D721Med (cell line): ENCODE measurements at regions not wholly inside any gene's neighbourhood (a gene's known extent, or its start where the extent isn't known, plus 50 kb on each side); places are given as distances from the start of the nearest gene placed in this dataset.

ENCODE experiments used
- DNase-seq: peaks from one replicate; pipeline ENCODE4 v3.0.0; 2011; ENCODE audit warnings: low spot score; ENCODE audit not compliant: insufficient read length
- FAIRE-seq: peaks from 2 replicates; lab custom pipeline; 2011; peaks lifted over from hg19 to GRCh38; lab: Jason Lieb, UNC
- TF ChIP-seq, protein P1 (sequence below): IDR thresholded peaks from 2 replicates; pipeline ENCODE4 v1.5.1; 2012; ENCODE audit warnings: mild to moderate bottlenecking, control low read depth; ENCODE audit not compliant: insufficient read depth; ENCODE audit errors: missing control alignments

DNA sequence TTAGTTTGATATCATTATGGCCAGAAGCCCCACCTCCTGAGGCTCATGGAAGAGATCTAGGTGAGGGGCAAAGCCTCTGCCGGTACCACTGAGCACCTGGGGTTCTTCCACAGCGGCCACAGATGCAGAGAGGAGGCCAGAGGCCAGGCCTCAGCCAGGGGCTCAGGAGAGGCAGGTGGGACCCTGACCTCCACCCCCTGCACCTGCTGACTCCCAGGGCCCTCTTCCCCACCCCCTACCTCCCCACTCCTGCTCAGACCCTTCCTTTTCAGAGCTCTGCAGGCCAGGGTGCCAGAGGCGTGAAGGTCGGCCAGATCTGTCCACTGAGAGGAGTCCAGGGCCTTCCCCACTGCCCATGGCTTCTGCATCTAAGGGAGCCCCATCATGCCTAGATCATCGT, 178.7 kb upstream of the PPP2R2D start:
- FAIRE-seq = no peak

DNA sequence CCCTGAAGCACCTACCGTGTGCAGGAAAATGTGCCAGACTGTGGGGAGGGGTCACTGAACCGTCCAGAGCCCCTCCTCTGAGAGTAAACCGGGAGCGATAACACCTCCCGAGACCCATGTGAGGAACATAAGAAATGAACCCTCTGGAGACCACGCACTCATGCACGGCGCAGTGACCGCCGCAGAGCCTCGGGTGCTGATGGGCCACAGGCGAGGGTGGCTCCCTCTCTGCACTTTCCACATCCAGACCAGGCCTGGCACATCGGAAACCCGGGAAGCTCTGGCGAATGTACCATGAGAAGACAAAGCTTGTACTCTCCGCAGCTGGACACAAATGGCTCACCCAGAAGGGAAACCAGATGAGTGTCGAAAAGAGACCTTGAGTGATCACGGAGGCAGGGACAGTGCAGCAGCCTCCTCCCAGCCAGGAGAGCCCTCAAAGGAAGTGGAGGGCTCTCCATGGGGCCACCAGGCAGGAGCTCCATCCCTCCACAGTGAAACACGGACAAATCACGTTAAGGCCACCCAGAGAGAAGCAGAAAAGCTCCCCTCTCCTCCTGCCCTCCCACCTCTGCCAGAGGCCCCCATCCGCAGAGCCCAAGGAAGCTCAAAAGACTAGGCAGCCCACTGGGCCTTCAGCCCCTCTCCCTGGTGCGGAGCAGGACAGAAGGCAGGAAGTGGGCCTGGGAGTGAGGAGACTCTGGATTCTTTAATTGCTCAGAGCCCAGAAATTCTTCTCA, 178.1 kb upstream of the PPP2R2D start:
- FAIRE-seq (no peak), DNase-seq (no peak)
- TF ChIP-seq, protein P1, sequence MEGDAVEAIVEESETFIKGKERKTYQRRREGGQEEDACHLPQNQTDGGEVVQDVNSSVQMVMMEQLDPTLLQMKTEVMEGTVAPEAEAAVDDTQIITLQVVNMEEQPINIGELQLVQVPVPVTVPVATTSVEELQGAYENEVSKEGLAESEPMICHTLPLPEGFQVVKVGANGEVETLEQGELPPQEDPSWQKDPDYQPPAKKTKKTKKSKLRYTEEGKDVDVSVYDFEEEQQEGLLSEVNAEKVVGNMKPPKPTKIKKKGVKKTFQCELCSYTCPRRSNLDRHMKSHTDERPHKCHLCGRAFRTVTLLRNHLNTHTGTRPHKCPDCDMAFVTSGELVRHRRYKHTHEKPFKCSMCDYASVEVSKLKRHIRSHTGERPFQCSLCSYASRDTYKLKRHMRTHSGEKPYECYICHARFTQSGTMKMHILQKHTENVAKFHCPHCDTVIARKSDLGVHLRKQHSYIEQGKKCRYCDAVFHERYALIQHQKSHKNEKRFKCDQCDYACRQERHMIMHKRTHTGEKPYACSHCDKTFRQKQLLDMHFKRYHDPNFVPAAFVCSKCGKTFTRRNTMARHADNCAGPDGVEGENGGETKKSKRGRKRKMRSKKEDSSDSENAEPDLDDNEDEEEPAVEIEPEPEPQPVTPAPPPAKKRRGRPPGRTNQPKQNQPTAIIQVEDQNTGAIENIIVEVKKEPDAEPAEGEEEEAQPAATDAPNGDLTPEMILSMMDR = no peak

More for the DNA sequence above, 178.7 kb upstream of the PPP2R2D start:
- TF ChIP-seq, protein P1 = no peak
- no peak for DNase-seq

DNA sequence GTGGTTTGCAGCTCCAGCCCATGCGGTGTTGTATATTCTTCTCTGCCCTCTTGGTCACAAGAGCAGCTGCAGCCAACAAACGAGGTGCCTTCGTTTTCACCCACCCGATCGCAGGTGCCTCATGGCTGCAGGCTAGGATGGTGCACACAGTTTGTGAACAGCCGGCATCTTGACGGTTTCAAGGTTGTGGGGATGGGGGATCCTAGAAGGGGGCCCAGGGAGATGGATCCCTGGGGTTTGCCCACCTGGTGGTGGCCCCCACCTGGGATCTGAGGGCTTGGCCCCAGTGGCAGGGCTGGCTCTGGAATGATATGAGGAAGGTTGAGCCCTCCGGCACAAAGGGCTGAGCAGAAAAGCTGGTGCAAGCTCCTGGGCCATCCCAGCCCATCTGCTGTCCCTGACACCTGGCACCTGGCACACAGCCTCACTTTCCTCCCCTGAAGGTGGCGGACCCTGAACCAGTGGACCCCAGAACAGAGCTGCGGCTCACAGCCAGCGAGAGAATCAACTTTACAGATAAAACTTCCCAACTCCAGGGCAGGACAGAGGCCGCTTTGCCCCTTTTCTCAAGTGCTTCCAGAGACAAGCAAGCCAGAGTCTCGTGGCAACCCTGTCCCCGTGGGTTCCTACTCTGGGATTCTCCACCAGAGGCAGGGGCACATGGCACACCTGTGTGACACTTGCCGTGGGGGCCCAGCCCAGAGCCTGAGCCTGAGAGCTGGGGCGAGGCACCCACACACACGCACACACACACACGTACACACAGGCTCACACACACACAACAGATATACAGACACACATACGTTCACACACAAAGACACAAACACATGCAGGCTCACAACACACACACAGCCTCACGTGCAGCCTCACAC, 177.3 kb upstream of the PPP2R2D start:
- DNase-seq (no peak), FAIRE-seq (no peak)
- TF ChIP-seq, protein P1 = no peak

DNA sequence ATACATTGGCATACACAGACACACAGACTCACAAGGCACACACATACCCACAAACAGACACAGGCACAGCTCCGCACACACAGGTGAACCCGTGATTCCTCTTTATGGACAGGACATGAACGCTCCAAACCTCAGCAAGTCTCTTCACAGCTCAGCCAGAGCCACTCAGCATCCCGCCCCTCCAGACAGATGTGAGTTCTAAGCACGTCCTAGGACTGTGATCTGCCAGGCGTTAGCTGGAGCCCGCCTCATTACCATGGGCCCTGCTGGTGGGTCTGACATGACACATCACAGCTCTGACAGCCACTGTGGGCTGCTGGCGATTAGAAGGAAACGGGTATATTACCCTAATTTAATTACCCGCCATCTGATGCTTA, 176.7 kb upstream of the PPP2R2D start:
- TF ChIP-seq, protein P1 = no peak
- DNase-seq (no peak), FAIRE-seq (no peak)

DNA sequence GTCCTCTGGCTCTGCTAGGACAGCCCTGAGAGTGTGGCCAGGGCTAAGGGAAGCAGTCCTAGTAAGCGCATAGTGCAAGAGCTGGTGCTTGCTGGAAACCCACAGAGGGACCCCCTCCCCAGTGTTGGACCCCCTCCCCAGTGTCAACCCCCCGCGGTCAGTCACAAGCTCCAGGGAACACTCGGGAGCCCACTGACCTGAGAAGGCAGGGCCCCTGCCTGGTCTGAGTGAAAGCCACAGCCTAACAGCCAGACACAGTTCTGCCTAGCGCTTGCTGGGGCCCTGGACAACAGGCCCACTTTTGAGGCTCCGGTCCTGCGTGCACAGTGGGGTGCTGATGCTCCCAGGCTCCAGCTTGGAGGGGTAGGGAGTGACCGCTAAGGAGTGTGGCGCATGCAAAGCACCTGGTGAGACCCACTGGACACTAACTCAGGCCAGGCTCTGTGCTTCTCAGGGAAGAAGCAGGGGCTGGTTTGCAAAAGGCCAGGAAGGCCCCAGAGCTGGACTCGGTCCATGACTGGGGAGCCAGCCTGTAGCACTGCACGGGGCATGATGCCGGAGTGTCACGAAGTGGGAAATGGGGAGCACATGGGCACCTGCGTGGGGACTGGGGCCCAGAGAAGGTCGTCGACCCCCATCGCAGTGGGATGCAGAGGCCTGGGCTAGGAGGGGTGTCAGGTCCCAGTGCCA, 175.8 kb upstream of the PPP2R2D start:
- TF ChIP-seq, protein P1 = no peak
- no peak for DNase-seq
- FAIRE-seq = no peak

DNA sequence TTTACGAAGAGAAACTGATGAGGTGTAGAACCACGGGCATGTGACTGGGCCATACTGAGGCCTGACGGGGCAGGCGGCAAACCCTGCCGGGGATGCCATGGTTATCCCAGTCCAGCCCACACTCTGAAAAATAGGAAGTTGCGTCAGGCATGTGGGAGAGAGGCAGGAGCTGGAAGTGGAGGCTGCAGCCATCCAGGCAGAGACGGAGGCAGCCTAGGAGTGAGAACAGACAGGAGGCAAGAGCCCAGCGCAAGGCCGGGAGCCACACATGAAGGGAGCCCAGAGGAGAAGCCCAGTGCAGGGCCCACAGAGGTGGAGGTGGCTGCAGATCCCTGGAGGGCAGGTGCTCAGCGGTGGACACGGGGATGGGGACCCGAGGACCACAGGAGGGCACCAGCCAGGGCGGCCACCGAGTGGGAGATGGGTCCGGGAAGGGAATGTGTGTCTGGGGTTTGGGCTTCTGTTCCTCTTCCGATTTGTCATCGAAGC, 175.2 kb upstream of the PPP2R2D start:
- no peak for FAIRE-seq
- TF ChIP-seq, protein P1 = no peak
- no peak for DNase-seq
